WTC11 (cell line): ENCODE measurements at regions not wholly inside any gene's neighbourhood (a gene's known extent, or its start where the extent isn't known, plus 50 kb on each side); places are given as distances from the start of the nearest gene placed in this dataset.

ENCODE experiments used
- ATAC-seq: fragments of 200-7000 bp; cut with Tn5 transposase; 2 replicates; pipeline ENCODE4 v1.10.0; 2021; ENCODE audit warnings: mild to moderate bottlenecking, moderate library complexity
- CTCF ChIA-PET: fragments of 300-600 bp; sonication (Branson Sonifier 250); formaldehyde crosslinking; loops from one replicate; lab custom pipeline; 2021; ENCODE audit warnings: antibody characterized with exemption; lab: Charles Lee
- POLR2A ChIA-PET: fragments of 350-600 bp; sonication (Branson Sonifier 250); formaldehyde crosslinking; loops from one replicate; lab custom pipeline; 2021; ENCODE audit warnings: antibody characterized with exemption; lab: Charles Lee
- DNase-seq: peaks from one replicate; pipeline ENCODE4 v3.0.0; 2021; ENCODE audit warnings: low spot score
- H3K27ac Mint-ChIP-seq: 2 replicates; pipeline ENCODE4 v1.8.0; 2021; ENCODE audit warnings: mixed read lengths
- H3K27me3 Mint-ChIP-seq: 2 replicates; pipeline ENCODE4 v1.8.0; 2021; ENCODE audit warnings: low read depth, mild to moderate bottlenecking, moderate library complexity, mixed read lengths
- H3K36me3 Mint-ChIP-seq: 2 replicates; pipeline ENCODE4 v1.8.0; 2021; ENCODE audit warnings: mixed read lengths
- H3K4me1 Mint-ChIP-seq: 2 replicates; pipeline ENCODE4 v1.8.0; 2022; ENCODE audit warnings: mixed read lengths
- H3K4me3 Mint-ChIP-seq: 2 replicates; pipeline ENCODE4 v1.8.0; 2021; ENCODE audit warnings: mild to moderate bottlenecking, moderate library complexity, mixed read lengths
- H3K9me3 Mint-ChIP-seq: 2 replicates; pipeline ENCODE4 v1.8.0; 2021; ENCODE audit warnings: mixed read lengths
- CTCF ChIP-seq: fragments of 200-600 bp; IDR thresholded peaks from 2 replicates; pipeline ENCODE4 v1.8.0; 2022; ENCODE audit warnings: antibody characterized with exemption
- E2F4 ChIP-seq: sonication (generic); formaldehyde crosslinking; IDR thresholded peaks from 2 replicates; pipeline ENCODE4 v1.8.1; 2022; ENCODE audit warnings: low read depth, mild to moderate bottlenecking, moderate library complexity, missing genetic modification reagents, borderline replicate concordance
- FOXK1 ChIP-seq: sonication (generic); formaldehyde crosslinking; IDR thresholded peaks from 2 replicates; pipeline ENCODE4 v1.8.0; 2022; ENCODE audit warnings: mild to moderate bottlenecking, moderate library complexity, missing genetic modification reagents
- FOXP1 ChIP-seq: sonication (generic); formaldehyde crosslinking; IDR thresholded peaks from 2 replicates; pipeline ENCODE4 v1.8.0; 2022; ENCODE audit warnings: missing genetic modification reagents, mild to moderate bottlenecking, moderate library complexity, borderline replicate concordance
- FOXP4 ChIP-seq: sonication (generic); formaldehyde crosslinking; IDR thresholded peaks from 2 replicates; pipeline ENCODE4 v1.8.0; 2022; ENCODE audit warnings: mild to moderate bottlenecking, missing genetic modification reagents
- GRHL2 ChIP-seq: fragments of 250-450 bp; sonication (Bioruptor Pico); IDR thresholded peaks from 2 replicates; pipeline ENCODE4 v1.8.0; 2022; ENCODE audit warnings: mild to moderate bottlenecking, moderate library complexity; ENCODE audit not compliant: insufficient replicate concordance, severe bottlenecking
- HMGXB4 ChIP-seq: sonication (generic); formaldehyde crosslinking; IDR thresholded peaks from 2 replicates; pipeline ENCODE4 v1.8.1; 2023; ENCODE audit warnings: mild to moderate bottlenecking, moderate library complexity, missing genetic modification reagents
- JAZF1 ChIP-seq: fragments of 250-450 bp; sonication (Bioruptor Pico); IDR thresholded peaks from 2 replicates; pipeline ENCODE4 v1.9.0; 2021; ENCODE audit warnings: moderate library complexity, mild to moderate bottlenecking, inconsistent platforms
- JUN ChIP-seq: sonication (generic); formaldehyde crosslinking; IDR thresholded peaks from 2 replicates; pipeline ENCODE4 v1.8.0; 2023; ENCODE audit warnings: mild to moderate bottlenecking, missing genetic modification reagents
- MLX ChIP-seq: sonication (generic); formaldehyde crosslinking; IDR thresholded peaks from 2 replicates; pipeline ENCODE4 v1.8.1; 2023; ENCODE audit warnings: mild to moderate bottlenecking, missing genetic modification reagents, moderate library complexity
- PRRX2 ChIP-seq: fragments of 250-450 bp; sonication (Bioruptor Pico); IDR thresholded peaks from 2 replicates; pipeline ENCODE4 v1.8.0; 2021; ENCODE audit warnings: mild to moderate bottlenecking
- SP1 ChIP-seq: sonication (generic); formaldehyde crosslinking; conservative IDR thresholded peaks from 2 replicates; pipeline ENCODE4 v1.8.1; 2022; ENCODE audit warnings: missing genetic modification reagents
- TEAD4 ChIP-seq: sonication (generic); formaldehyde crosslinking; IDR thresholded peaks from 2 replicates; pipeline ENCODE4 v1.8.0; 2022; ENCODE audit warnings: mild to moderate bottlenecking, missing genetic modification reagents
- USF2 ChIP-seq: sonication (generic); formaldehyde crosslinking; IDR thresholded peaks from 2 replicates; pipeline ENCODE4 v1.8.1; 2023; ENCODE audit warnings: mild to moderate bottlenecking, missing genetic modification reagents, moderate library complexity
- ZNF396 ChIP-seq: fragments of 250-450 bp; sonication (Bioruptor Pico); IDR thresholded peaks from 2 replicates; pipeline ENCODE4 v1.8.0; 2021; ENCODE audit warnings: mild to moderate bottlenecking, moderate library complexity, borderline replicate concordance
- ZNF423 ChIP-seq: fragments of 250-450 bp; sonication (Bioruptor Pico); IDR thresholded peaks from 2 replicates; pipeline ENCODE4 v2.1.2; 2022; ENCODE audit warnings: mild to moderate bottlenecking, moderate library complexity
- TF ChIP-seq, protein P1 (sequence below): sonication (generic); formaldehyde crosslinking; IDR thresholded peaks from 2 replicates; pipeline ENCODE4 v1.8.0; 2023; ENCODE audit warnings: mild to moderate bottlenecking, missing genetic modification reagents
- TF ChIP-seq, protein P2 (sequence below): sonication (generic); formaldehyde crosslinking; IDR thresholded peaks from 2 replicates; pipeline ENCODE4 v1.8.0; 2022; ENCODE audit warnings: mild to moderate bottlenecking, missing genetic modification reagents

GRCh38 chr12:130246560-130246959 lies 84.3 kb downstream of the FZD10 start (continued):
- TF ChIP-seq E2F4 (no peak), ZNF396 (CRISPR knock-in tag) (no peak), USF2 (no peak), JAZF1 (CRISPR knock-in tag) (no peak)
- TF ChIP-seq, protein P1, sequence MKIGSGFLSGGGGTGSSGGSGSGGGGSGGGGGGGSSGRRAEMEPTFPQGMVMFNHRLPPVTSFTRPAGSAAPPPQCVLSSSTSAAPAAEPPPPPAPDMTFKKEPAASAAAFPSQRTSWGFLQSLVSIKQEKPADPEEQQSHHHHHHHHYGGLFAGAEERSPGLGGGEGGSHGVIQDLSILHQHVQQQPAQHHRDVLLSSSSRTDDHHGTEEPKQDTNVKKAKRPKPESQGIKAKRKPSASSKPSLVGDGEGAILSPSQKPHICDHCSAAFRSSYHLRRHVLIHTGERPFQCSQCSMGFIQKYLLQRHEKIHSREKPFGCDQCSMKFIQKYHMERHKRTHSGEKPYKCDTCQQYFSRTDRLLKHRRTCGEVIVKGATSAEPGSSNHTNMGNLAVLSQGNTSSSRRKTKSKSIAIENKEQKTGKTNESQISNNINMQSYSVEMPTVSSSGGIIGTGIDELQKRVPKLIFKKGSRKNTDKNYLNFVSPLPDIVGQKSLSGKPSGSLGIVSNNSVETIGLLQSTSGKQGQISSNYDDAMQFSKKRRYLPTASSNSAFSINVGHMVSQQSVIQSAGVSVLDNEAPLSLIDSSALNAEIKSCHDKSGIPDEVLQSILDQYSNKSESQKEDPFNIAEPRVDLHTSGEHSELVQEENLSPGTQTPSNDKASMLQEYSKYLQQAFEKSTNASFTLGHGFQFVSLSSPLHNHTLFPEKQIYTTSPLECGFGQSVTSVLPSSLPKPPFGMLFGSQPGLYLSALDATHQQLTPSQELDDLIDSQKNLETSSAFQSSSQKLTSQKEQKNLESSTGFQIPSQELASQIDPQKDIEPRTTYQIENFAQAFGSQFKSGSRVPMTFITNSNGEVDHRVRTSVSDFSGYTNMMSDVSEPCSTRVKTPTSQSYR (CRISPR knock-in tag) = no peak
- TF ChIP-seq, all 79 proteins: peak for 0

DNA sequence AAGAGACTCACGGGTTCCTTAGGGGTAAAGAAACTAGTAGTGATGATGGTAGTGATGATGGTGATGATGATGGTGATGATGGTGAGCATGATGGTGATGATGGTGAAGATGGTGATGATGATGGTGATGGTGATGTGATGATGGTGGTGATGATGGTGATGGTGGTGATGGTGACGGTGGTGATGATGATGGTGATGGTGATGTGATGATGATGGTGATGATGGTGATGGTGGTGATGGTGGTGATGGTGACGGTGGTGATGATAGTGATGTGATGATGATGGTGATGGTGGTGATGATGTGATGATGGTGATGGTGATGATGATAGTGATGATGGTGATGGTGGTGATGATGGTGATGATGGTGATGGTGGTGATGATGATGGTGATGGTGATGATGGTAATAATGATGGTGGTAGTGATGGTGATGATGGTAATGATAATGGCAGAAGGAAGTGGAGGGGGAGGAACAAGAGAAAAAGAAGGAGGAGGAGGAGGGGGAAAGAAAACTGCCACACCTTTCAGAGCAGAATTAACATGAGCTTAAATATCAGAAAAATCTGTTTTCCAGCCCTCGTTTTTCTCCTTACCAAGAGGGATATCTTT lies 85.5 kb downstream of the FZD10 start:
- no peak for TF ChIP-seq ZNF423 (CRISPR knock-in tag)
- no peak overlapping the region for H3K4me3 Mint-ChIP-seq
- DNase-seq (no peak), ATAC-seq (no peak)
- ChIA-PET POLR2A (no interaction called here), CTCF (no interaction called here)
- peaks cover 63% of the 10 kb centered on the region for H3K9me3 Mint-ChIP-seq
- H3K4me1 Mint-ChIP-seq = no peaks in the 10 kb centered on the region
- H3K27me3 Mint-ChIP-seq = peaks cover 6% of the 10 kb centered on the region
- peaks cover 45% of the 10 kb centered on the region for H3K36me3 Mint-ChIP-seq
- no peak overlapping the region for H3K27ac Mint-ChIP-seq

DNA sequence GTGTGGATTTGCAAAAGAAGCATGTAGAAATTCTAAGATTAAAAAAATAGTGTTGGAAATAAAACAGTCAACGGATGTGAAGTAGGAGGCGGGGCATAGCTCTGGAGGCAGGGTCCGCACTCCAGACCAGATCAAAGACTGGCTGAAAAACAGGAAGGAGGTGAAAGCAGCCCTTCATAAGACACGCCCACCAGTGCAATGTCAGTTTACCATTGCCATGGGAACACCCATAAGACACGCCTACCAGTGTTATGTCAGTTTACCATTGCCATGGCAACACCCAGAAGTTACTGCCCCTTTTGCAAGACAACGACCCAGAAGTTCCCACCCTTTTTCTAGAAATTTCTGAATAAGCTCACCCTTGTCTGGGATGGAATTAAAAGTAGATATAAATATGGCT lies 87.1 kb downstream of the FZD10 start:
- H3K27me3 Mint-ChIP-seq = peaks cover 8% of the 10 kb centered on the region
- POLR2A ChIA-PET = no interaction called here
- no peak for TF ChIP-seq SP1 (CRISPR knock-in tag)
- TF ChIP-seq JUN = no peak
- no peak for TF ChIP-seq PRRX2
- TF ChIP-seq GRHL2 (CRISPR knock-in tag) = no peak
- TF ChIP-seq TEAD4 (CRISPR knock-in tag) = no peak
- no peak for TF ChIP-seq HMGXB4
- TF ChIP-seq CTCF = no peak
- TF ChIP-seq MLX (CRISPR knock-in tag) = no peak
- TF ChIP-seq FOXP4 = no peak
- TF ChIP-seq, protein P2, sequence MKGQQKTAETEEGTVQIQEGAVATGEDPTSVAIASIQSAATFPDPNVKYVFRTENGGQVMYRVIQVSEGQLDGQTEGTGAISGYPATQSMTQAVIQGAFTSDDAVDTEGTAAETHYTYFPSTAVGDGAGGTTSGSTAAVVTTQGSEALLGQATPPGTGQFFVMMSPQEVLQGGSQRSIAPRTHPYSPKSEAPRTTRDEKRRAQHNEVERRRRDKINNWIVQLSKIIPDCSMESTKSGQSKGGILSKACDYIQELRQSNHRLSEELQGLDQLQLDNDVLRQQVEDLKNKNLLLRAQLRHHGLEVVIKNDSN (CRISPR knock-in tag) = no peak
- TF ChIP-seq FOXK1 (CRISPR knock-in tag) = no peak
- TF ChIP-seq FOXP1 = no peak

More for the DNA sequence above, 87.1 kb downstream of the FZD10 start:
- peak; percentile 44; the same call in 1 of the 2 replicates for ATAC-seq
- H3K9me3 Mint-ChIP-seq = peaks cover 69% of the 10 kb centered on the region
- CTCF ChIA-PET = no interaction called here
- H3K4me1 Mint-ChIP-seq = no peaks in the 10 kb centered on the region
- H3K4me3 Mint-ChIP-seq = no peak overlapping the region
- peaks cover 55% of the 10 kb centered on the region for H3K36me3 Mint-ChIP-seq
- DNase-seq = peak; percentile 14
- no peak overlapping the region for H3K27ac Mint-ChIP-seq
